ENCODE measurements at regions not wholly inside any gene's neighbourhood (a gene's known extent, or its start where the extent isn't known, plus 50 kb on each side); places are given as distances from the start of the nearest gene placed in this dataset.

- TF ChIP-seq YY1 (IDR thresholded peaks at IDR 0.05; ENCODE audit: low read depth) (no peak), FOXM1 (IDR thresholded peaks at IDR 0.05; ENCODE audit: borderline replicate concordance, low read depth) (no peak), ZBTB7A (IDR thresholded peaks at IDR 0.05; ENCODE audit: low read depth) (no peak)
Observed at GRCh38 chr4:117422297-117422696, 336.9 kb upstream of the TRAM1L1 start.

GRCh38 chr4:117425636-117426035, 340.3 kb upstream of the TRAM1L1 start:
- TF ChIP-seq TCF12 (IDR thresholded peaks at IDR 0.05; ENCODE audit: low read depth) (no peak), CREB1 (IDR thresholded peaks at IDR 0.05; ENCODE audit: low read depth) (no peak), EP300 (IDR thresholded peaks at IDR 0.05; ENCODE audit: borderline replicate concordance) (no peak), NFIC (IDR thresholded peaks at IDR 0.05) (no peak), EGR1 (IDR thresholded peaks at IDR 0.05) (no peak), TAF1 (IDR thresholded peaks at IDR 0.05; ENCODE audit: low read depth) (no peak), RAD21 (IDR thresholded peaks at IDR 0.05; ENCODE audit: low read depth) (no peak), FOXM1 (IDR thresholded peaks at IDR 0.05; ENCODE audit: borderline replicate concordance, low read depth) (no peak), TEAD4 (IDR thresholded peaks at IDR 0.05) (no peak), CEBPB (IDR thresholded peaks at IDR 0.05) (no peak), YY1 (IDR thresholded peaks at IDR 0.05; ENCODE audit: low read depth) (no peak), ZBTB7A (IDR thresholded peaks at IDR 0.05; ENCODE audit: low read depth) (no peak), MAX (IDR thresholded peaks at IDR 0.05) (no peak), REST (IDR thresholded peaks at IDR 0.05; ENCODE audit: low read depth) (no peak), USF1 (IDR thresholded peaks at IDR 0.05) (no peak)

GRCh38 chr4:117428536-117428935, 343.2 kb upstream of the TRAM1L1 start:
- TF ChIP-seq TCF12 (IDR thresholded peaks at IDR 0.05; ENCODE audit: low read depth): no peak
- no peak for TF ChIP-seq EGR1 (IDR thresholded peaks at IDR 0.05)
- TF ChIP-seq NFIC (IDR thresholded peaks at IDR 0.05): no peak
- TF ChIP-seq EP300 (IDR thresholded peaks at IDR 0.05; ENCODE audit: borderline replicate concordance): no peak
- TF ChIP-seq RAD21 (IDR thresholded peaks at IDR 0.05; ENCODE audit: low read depth): no peak
- no peak for TF ChIP-seq TEAD4 (IDR thresholded peaks at IDR 0.05)
- TF ChIP-seq TAF1 (IDR thresholded peaks at IDR 0.05; ENCODE audit: low read depth): no peak
- no peak for TF ChIP-seq USF1 (IDR thresholded peaks at IDR 0.05)
- no peak for TF ChIP-seq ZBTB7A (IDR thresholded peaks at IDR 0.05; ENCODE audit: low read depth)

GRCh38 chr4:117429061-117429460, 343.7 kb upstream of the TRAM1L1 start:
- TF ChIP-seq USF1 (IDR thresholded peaks at IDR 0.05): no peak
- TF ChIP-seq REST (IDR thresholded peaks at IDR 0.05; ENCODE audit: low read depth): no peak
- no peak for TF ChIP-seq TCF12 (IDR thresholded peaks at IDR 0.05; ENCODE audit: low read depth)
- no peak for TF ChIP-seq TAF1 (IDR thresholded peaks at IDR 0.05; ENCODE audit: low read depth)
- no peak for TF ChIP-seq YY1 (IDR thresholded peaks at IDR 0.05; ENCODE audit: low read depth)
- TF ChIP-seq FOXM1 (IDR thresholded peaks at IDR 0.05; ENCODE audit: borderline replicate concordance, low read depth): no peak
- TF ChIP-seq TEAD4 (IDR thresholded peaks at IDR 0.05): no peak
- TF ChIP-seq CREB1 (IDR thresholded peaks at IDR 0.05; ENCODE audit: low read depth): no peak

- no peak for TF ChIP-seq CREB1 (IDR thresholded peaks at IDR 0.05; ENCODE audit: low read depth)
- TF ChIP-seq CEBPB (IDR thresholded peaks at IDR 0.05): no peak
- no peak for TF ChIP-seq EGR1 (IDR thresholded peaks at IDR 0.05)
- no peak for TF ChIP-seq YY1 (IDR thresholded peaks at IDR 0.05; ENCODE audit: low read depth)
- TF ChIP-seq TAF1 (IDR thresholded peaks at IDR 0.05; ENCODE audit: low read depth): no peak
- no peak for TF ChIP-seq REST (IDR thresholded peaks at IDR 0.05; ENCODE audit: low read depth)
- TF ChIP-seq ZBTB7A (IDR thresholded peaks at IDR 0.05; ENCODE audit: low read depth): no peak
- TF ChIP-seq TCF12 (IDR thresholded peaks at IDR 0.05; ENCODE audit: low read depth): no peak
- TF ChIP-seq TEAD4 (IDR thresholded peaks at IDR 0.05): no peak
- no peak for TF ChIP-seq FOXM1 (IDR thresholded peaks at IDR 0.05; ENCODE audit: borderline replicate concordance, low read depth)
- TF ChIP-seq RAD21 (IDR thresholded peaks at IDR 0.05; ENCODE audit: low read depth): no peak
- no peak for TF ChIP-seq NFIC (IDR thresholded peaks at IDR 0.05)
- no peak for TF ChIP-seq EP300 (IDR thresholded peaks at IDR 0.05; ENCODE audit: borderline replicate concordance)
- no peak for TF ChIP-seq MAX (IDR thresholded peaks at IDR 0.05)
- no peak for TF ChIP-seq USF1 (IDR thresholded peaks at IDR 0.05)
Observed at GRCh38 chr4:117429506-117429905, 344.1 kb upstream of the TRAM1L1 start.
